GM19025 (cell line): ENCODE measurements at regions not wholly inside any gene's neighbourhood (a gene's known extent, or its start where the extent isn't known, plus 50 kb on each side); places are given as distances from the start of the nearest gene placed in this dataset.
"Not testable (repeated sequence)": the region's sequence is repeated elsewhere in the genome, so short reads cannot be mapped to it uniquely, and the experiment has no call there.

Experiments
- ATAC-seq: cut with Tn5 transposase; IDR thresholded peaks from one replicate; pipeline ENCODE4 v1.9.1; 2021; ENCODE audit warnings: mild to moderate bottlenecking, low read depth, moderate library complexity; ENCODE audit not compliant: unreplicated experiment

- no peak for ATAC-seq
Measured at GRCh38 chr21:41613533-41613909, 105.6 kb upstream of the TMPRSS2 start.

- ATAC-seq = no peak
Measured at GRCh38 chr21:41612674-41613532, 104.9 kb upstream of the TMPRSS2 start.

- ATAC-seq = no peak
Measured at GRCh38 chr21:41611966-41612606, 104.1 kb upstream of the TMPRSS2 start.

- ATAC-seq = no peak
Measured at GRCh38 chr21:41611441-41611840, 103.5 kb upstream of the TMPRSS2 start.

GRCh38 chr21:41610840-41611115 lies 102.8 kb upstream of the TMPRSS2 start:
- ATAC-seq = not testable (repeated sequence)

- no peak for ATAC-seq
Measured at GRCh38 chr21:41610042-41610839, 102.3 kb upstream of the TMPRSS2 start.

GRCh38 chr21:41606706-41607105 lies 98.7 kb upstream of the TMPRSS2 start:
- no peak for ATAC-seq

GRCh38 chr21:41605934-41606285 lies 98.0 kb upstream of the TMPRSS2 start:
- no peak for ATAC-seq

- ATAC-seq = no peak
Measured at GRCh38 chr21:41605178-41605933, 97.4 kb upstream of the TMPRSS2 start.

- ATAC-seq = no peak
Measured at GRCh38 chr21:41604583-41605041, 96.7 kb upstream of the TMPRSS2 start.

GRCh38 chr21:41603476-41603875 lies 95.5 kb upstream of the TMPRSS2 start:
- no peak for ATAC-seq

GRCh38 chr21:41602531-41602930 lies 94.6 kb upstream of the TMPRSS2 start:
- no peak for ATAC-seq

GRCh38 chr21:41601573-41602368 lies 93.8 kb upstream of the TMPRSS2 start:
- no peak for ATAC-seq

- ATAC-seq = no peak
Measured at GRCh38 chr21:41600961-41601572, 93.1 kb upstream of the TMPRSS2 start.

GRCh38 chr21:41600556-41600955 lies 92.6 kb upstream of the TMPRSS2 start:
- no peak for ATAC-seq

- ATAC-seq = no peak
Measured at GRCh38 chr21:41600116-41600515, 92.2 kb upstream of the TMPRSS2 start.

- ATAC-seq = no peak
Measured at GRCh38 chr21:41598561-41599431, 90.8 kb upstream of the TMPRSS2 start.

GRCh38 chr21:41597811-41598231 lies 89.9 kb upstream of the TMPRSS2 start:
- ATAC-seq = no peak
